GM21390 (cell line): ENCODE measurements at regions not wholly inside any gene's neighbourhood (a gene's known extent, or its start where the extent isn't known, plus 50 kb on each side); places are given as distances from the start of the nearest gene placed in this dataset.
A peak's percentile ranks its signal among the peaks of the same experiment; 100 is the strongest.

Experiments used
- ATAC-seq: cut with Tn5 transposase; IDR thresholded peaks from one replicate; pipeline ENCODE4 v1.9.1; 2021; ENCODE audit not compliant: unreplicated experiment

GRCh38 chr2:188196343-188197008, 95.2 kb upstream of the GULP1 start:
- no peak for ATAC-seq

- no peak for ATAC-seq
Measured at GRCh38 chr2:188199716-188200128, 92.0 kb upstream of the GULP1 start.

- ATAC-seq = no peak
Measured at GRCh38 chr2:188201639-188202038, 90.0 kb upstream of the GULP1 start.

GRCh38 chr2:188202777-188203176, 88.9 kb upstream of the GULP1 start:
- ATAC-seq = no peak

- ATAC-seq = no peak
Measured at GRCh38 chr2:188203776-188204175, 87.9 kb upstream of the GULP1 start.

- ATAC-seq = no peak
Measured at GRCh38 chr2:188204824-188205223, 86.8 kb upstream of the GULP1 start.

- no peak for ATAC-seq
Measured at GRCh38 chr2:188207554-188207953, 84.1 kb upstream of the GULP1 start.

GRCh38 chr2:188209218-188209617, 82.5 kb upstream of the GULP1 start:
- no peak for ATAC-seq

- no peak for ATAC-seq
Measured at GRCh38 chr2:188217264-188217663, 74.4 kb upstream of the GULP1 start.

GRCh38 chr2:188219541-188219940, 72.1 kb upstream of the GULP1 start:
- no peak for ATAC-seq

GRCh38 chr2:188220535-188220934, 71.1 kb upstream of the GULP1 start:
- ATAC-seq = no peak

- no peak for ATAC-seq
Measured at GRCh38 chr2:188227713-188228112, 64.0 kb upstream of the GULP1 start.

- peak; percentile 78 for ATAC-seq
Measured at GRCh38 chr2:188235364-188235763, 56.3 kb upstream of the GULP1 start.

GRCh38 chr2:188238386-188238785, 53.3 kb upstream of the GULP1 start:
- no peak for ATAC-seq
